ENCODE measurements at regions not wholly inside any gene's neighbourhood (a gene's known extent, or its start where the extent isn't known, plus 50 kb on each side); places are given as distances from the start of the nearest gene placed in this dataset.

DNA sequence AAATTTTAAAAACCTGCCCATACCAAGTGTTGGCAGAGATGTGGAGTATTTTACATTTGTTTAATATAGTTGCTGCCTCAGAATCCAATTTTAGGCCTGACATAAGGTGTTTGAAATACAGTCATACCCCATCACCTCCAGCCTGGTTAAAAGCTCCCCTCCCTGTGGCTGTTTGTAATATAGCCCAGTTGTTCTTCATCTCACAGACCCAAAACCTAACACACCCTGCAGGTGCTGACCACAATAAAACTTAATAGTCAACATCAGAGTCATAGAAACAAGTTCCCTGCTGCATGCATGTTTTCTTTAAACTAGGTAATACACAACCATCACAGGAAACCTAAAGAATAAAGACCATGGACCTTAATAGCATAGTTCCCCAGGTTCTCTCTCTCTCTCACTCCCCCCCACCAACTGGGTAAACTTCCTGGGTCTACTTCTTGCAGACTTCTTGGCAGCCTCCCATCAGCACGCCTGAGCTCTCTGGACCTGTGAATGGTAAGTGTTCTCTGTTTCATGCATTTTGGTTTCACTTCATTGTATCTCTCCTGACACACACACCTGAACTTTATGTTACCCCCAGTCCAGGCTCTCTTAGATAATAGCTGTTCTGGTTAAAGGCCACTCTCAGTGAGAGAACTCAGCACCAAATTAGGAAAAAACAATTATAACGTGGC lies 1369.9 kb downstream of the EFNB2 start:
- Histone ChIP-seq H3K9ac (ENCODE audit: insufficient read depth, low read length) (no peak overlapping the region), H3K27ac (ENCODE audit: insufficient read depth, low read length) (no peak overlapping the region), H4K20me1 (ENCODE audit: control insufficient read depth, extremely low read depth, insufficient read depth, low read length) (no peaks in the 10 kb centered on the region)

GRCh38 chr13:105159841-105160240 lies 1375.6 kb downstream of the EFNB2 start:
- Histone ChIP-seq H4K20me1 (ENCODE audit: control insufficient read depth, extremely low read depth, insufficient read depth, low read length) (no peaks in the 10 kb centered on the region), H3K9ac (ENCODE audit: insufficient read depth, low read length) (no peak overlapping the region), H3K4me3 (replicated peaks in 1 of 4; ENCODE audit: control extremely low read depth in 1 of 4, insufficient read depth in 1 of 4, low read depth in 3 of 4, low read length in 4 of 4) (no peak overlapping the region), H3K4me1 (ENCODE audit: control insufficient read depth, extremely low read depth, insufficient read depth, low read length) (no peaks in the 10 kb centered on the region), H3K36me3 (ENCODE audit: control insufficient read depth, insufficient read depth, low read length) (no peaks in the 10 kb centered on the region), H3K9me3 (ENCODE audit: control insufficient read depth, insufficient read depth, low read depth, low read length) (no peaks in the 10 kb centered on the region), H3K27ac (ENCODE audit: insufficient read depth, low read length) (no peak overlapping the region), H2AFZ (ENCODE audit: low read length) (no peak overlapping the region), H3K27me3 (ENCODE audit: control insufficient read depth, insufficient read depth, low read length) (no peaks in the 10 kb centered on the region), H3K4me2 (ENCODE audit: extremely low read depth, insufficient read depth, low read length) (no peak overlapping the region), H3K79me2 (ENCODE audit: control insufficient read depth, insufficient read depth, low read length) (no peaks in the 10 kb centered on the region)
- TF ChIP-seq EZH2 (IDR thresholded peaks at IDR 0.05; ENCODE audit: low read length, missing control alignments), result no peak
- TF ChIP-seq, protein P1, sequence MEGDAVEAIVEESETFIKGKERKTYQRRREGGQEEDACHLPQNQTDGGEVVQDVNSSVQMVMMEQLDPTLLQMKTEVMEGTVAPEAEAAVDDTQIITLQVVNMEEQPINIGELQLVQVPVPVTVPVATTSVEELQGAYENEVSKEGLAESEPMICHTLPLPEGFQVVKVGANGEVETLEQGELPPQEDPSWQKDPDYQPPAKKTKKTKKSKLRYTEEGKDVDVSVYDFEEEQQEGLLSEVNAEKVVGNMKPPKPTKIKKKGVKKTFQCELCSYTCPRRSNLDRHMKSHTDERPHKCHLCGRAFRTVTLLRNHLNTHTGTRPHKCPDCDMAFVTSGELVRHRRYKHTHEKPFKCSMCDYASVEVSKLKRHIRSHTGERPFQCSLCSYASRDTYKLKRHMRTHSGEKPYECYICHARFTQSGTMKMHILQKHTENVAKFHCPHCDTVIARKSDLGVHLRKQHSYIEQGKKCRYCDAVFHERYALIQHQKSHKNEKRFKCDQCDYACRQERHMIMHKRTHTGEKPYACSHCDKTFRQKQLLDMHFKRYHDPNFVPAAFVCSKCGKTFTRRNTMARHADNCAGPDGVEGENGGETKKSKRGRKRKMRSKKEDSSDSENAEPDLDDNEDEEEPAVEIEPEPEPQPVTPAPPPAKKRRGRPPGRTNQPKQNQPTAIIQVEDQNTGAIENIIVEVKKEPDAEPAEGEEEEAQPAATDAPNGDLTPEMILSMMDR (conservative IDR thresholded peaks at IDR 0.05 in 1 of 2, IDR thresholded peaks at IDR 0.05 in 1 of 2; ENCODE audit: low read depth in 1 of 2, low read length in 2 of 2), result no peak
- DNase-seq (ENCODE audit: low read depth in 2 of 2), result no peak

More for the DNA sequence above, 1369.9 kb downstream of the EFNB2 start:
- H3K4me1 ChIP-seq (ENCODE audit: control insufficient read depth, extremely low read depth, insufficient read depth, low read length), result no peaks in the 10 kb centered on the region
- H3K27me3 ChIP-seq (ENCODE audit: control insufficient read depth, insufficient read depth, low read length), result no peaks in the 10 kb centered on the region
- TF ChIP-seq, protein P1 (conservative IDR thresholded peaks at IDR 0.05 in 1 of 2, IDR thresholded peaks at IDR 0.05 in 1 of 2; ENCODE audit: low read depth in 1 of 2, low read length in 2 of 2), result no peak
- TF ChIP-seq EZH2 (IDR thresholded peaks at IDR 0.05; ENCODE audit: low read length, missing control alignments), result no peak
- no peak overlapping the region for H2AFZ ChIP-seq (ENCODE audit: low read length)
- H3K79me2 ChIP-seq (ENCODE audit: control insufficient read depth, insufficient read depth, low read length), result no peaks in the 10 kb centered on the region
- no peak overlapping the region for H3K4me2 ChIP-seq (ENCODE audit: extremely low read depth, insufficient read depth, low read length)
- H3K9me3 ChIP-seq (ENCODE audit: control insufficient read depth, insufficient read depth, low read depth, low read length), result no peaks in the 10 kb centered on the region
- H3K36me3 ChIP-seq (ENCODE audit: control insufficient read depth, insufficient read depth, low read length), result no peaks in the 10 kb centered on the region
- no peak overlapping the region for H3K4me3 ChIP-seq (replicated peaks in 1 of 4; ENCODE audit: control extremely low read depth in 1 of 4, insufficient read depth in 1 of 4, low read depth in 3 of 4, low read length in 4 of 4)
- DNase-seq (ENCODE audit: low read depth in 2 of 2), result no peak

DNA sequence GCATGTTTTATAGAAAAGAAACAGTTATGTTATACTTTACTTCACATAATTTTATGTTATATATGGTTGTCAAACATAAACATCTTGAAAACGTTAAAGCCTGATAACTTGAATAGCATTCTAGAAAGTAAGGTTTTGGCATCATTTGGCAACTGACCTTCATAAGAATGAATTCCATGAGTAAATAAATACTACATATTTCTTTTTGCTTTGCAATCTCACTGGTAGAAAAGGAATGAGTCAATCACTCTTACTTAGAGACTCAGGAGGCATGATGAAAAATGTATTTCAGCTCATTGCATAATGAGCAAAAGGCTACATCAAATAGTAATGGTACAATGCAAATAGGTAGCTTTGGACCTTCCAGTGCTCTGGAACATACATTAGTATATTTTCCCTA lies 1381.9 kb downstream of the EFNB2 start:
- no peaks in the 10 kb centered on the region for H4K20me1 ChIP-seq (ENCODE audit: control insufficient read depth, extremely low read depth, insufficient read depth, low read length)
- no peaks in the 10 kb centered on the region for H3K79me2 ChIP-seq (ENCODE audit: control insufficient read depth, insufficient read depth, low read length)
- H3K4me1 ChIP-seq (ENCODE audit: control insufficient read depth, extremely low read depth, insufficient read depth, low read length), result no peaks in the 10 kb centered on the region
- no peak overlapping the region for H2AFZ ChIP-seq (ENCODE audit: low read length)
- H3K4me3 ChIP-seq (replicated peaks in 1 of 4; ENCODE audit: control extremely low read depth in 1 of 4, insufficient read depth in 1 of 4, low read depth in 3 of 4, low read length in 4 of 4), result no peak overlapping the region
- H3K36me3 ChIP-seq (ENCODE audit: control insufficient read depth, insufficient read depth, low read length), result no peaks in the 10 kb centered on the region
- no peaks in the 10 kb centered on the region for H3K27me3 ChIP-seq (ENCODE audit: control insufficient read depth, insufficient read depth, low read length)
- no peak overlapping the region for H3K4me2 ChIP-seq (ENCODE audit: extremely low read depth, insufficient read depth, low read length)
- H3K9ac ChIP-seq (ENCODE audit: insufficient read depth, low read length), result no peak overlapping the region
- peak; percentile 11 to 42 for DNase-seq (ENCODE audit: low read depth in 2 of 2)
- no peak overlapping the region for H3K27ac ChIP-seq (ENCODE audit: insufficient read depth, low read length)
- no peaks in the 10 kb centered on the region for H3K9me3 ChIP-seq (ENCODE audit: control insufficient read depth, insufficient read depth, low read depth, low read length)
- TF ChIP-seq EZH2 (IDR thresholded peaks at IDR 0.05; ENCODE audit: low read length, missing control alignments), result no peak
- TF ChIP-seq, protein P1 (conservative IDR thresholded peaks at IDR 0.05 in 1 of 2, IDR thresholded peaks at IDR 0.05 in 1 of 2; ENCODE audit: low read depth in 1 of 2, low read length in 2 of 2), result no peak
